ENCODE measurements at regions not wholly inside any gene's neighbourhood (a gene's known extent, or its start where the extent isn't known, plus 50 kb on each side); places are given as distances from the start of the nearest gene placed in this dataset.

DNA sequence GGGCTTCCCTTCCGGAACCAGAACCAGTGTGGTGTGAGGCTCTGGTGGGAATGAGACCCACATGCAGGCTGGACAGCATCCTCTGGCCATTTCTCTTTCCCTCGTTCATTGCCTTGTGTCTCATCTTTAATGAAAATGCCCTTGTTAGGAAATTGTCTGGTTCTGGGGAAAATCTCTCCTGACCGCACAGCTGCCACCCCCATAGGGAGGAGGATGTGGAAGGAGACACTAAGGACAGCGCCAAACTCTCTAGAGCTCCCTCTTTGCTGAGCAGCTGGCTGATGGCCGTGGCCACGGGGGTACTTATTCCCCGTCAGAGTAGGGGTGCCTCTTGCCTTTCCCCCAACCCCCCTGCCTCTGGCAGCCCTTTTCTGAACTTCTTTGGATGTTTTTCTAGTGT lies 297.6 kb upstream of the C2CD4B start:
- H3K4me3 ChIP-seq (replicated peaks in 1 of 4; ENCODE audit: control extremely low read depth in 1 of 4, insufficient read depth in 1 of 4, low read depth in 3 of 4, low read length in 4 of 4), result no peak overlapping the region
- H2AFZ ChIP-seq (ENCODE audit: low read length), result no peak overlapping the region
- H3K9ac ChIP-seq (ENCODE audit: insufficient read depth, low read length), result no peak overlapping the region
- peaks cover 3% of the 10 kb centered on the region for H3K4me1 ChIP-seq (ENCODE audit: control insufficient read depth, extremely low read depth, insufficient read depth, low read length)
- no peak overlapping the region for H3K27ac ChIP-seq (ENCODE audit: insufficient read depth, low read length)
- H3K36me3 ChIP-seq (ENCODE audit: control insufficient read depth, insufficient read depth, low read length), result no peaks in the 10 kb centered on the region
- H3K27me3 ChIP-seq (ENCODE audit: control insufficient read depth, insufficient read depth, low read length), result no peaks in the 10 kb centered on the region
- DNase-seq (ENCODE audit: low read depth in 2 of 2), result no peak
- no peaks in the 10 kb centered on the region for H4K20me1 ChIP-seq (ENCODE audit: control insufficient read depth, extremely low read depth, insufficient read depth, low read length)
- H3K9me3 ChIP-seq (ENCODE audit: control insufficient read depth, insufficient read depth, low read depth, low read length), result no peaks in the 10 kb centered on the region
- TF ChIP-seq, protein P1, sequence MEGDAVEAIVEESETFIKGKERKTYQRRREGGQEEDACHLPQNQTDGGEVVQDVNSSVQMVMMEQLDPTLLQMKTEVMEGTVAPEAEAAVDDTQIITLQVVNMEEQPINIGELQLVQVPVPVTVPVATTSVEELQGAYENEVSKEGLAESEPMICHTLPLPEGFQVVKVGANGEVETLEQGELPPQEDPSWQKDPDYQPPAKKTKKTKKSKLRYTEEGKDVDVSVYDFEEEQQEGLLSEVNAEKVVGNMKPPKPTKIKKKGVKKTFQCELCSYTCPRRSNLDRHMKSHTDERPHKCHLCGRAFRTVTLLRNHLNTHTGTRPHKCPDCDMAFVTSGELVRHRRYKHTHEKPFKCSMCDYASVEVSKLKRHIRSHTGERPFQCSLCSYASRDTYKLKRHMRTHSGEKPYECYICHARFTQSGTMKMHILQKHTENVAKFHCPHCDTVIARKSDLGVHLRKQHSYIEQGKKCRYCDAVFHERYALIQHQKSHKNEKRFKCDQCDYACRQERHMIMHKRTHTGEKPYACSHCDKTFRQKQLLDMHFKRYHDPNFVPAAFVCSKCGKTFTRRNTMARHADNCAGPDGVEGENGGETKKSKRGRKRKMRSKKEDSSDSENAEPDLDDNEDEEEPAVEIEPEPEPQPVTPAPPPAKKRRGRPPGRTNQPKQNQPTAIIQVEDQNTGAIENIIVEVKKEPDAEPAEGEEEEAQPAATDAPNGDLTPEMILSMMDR (conservative IDR thresholded peaks at IDR 0.05 in 1 of 2, IDR thresholded peaks at IDR 0.05 in 1 of 2; ENCODE audit: low read depth in 1 of 2, low read length in 2 of 2), result no peak
- no peak for TF ChIP-seq EZH2 (IDR thresholded peaks at IDR 0.05; ENCODE audit: low read length, missing control alignments)
- peaks cover 4% of the 10 kb centered on the region for H3K79me2 ChIP-seq (ENCODE audit: control insufficient read depth, insufficient read depth, low read length)
- no peak overlapping the region for H3K4me2 ChIP-seq (ENCODE audit: extremely low read depth, insufficient read depth, low read length)

DNA sequence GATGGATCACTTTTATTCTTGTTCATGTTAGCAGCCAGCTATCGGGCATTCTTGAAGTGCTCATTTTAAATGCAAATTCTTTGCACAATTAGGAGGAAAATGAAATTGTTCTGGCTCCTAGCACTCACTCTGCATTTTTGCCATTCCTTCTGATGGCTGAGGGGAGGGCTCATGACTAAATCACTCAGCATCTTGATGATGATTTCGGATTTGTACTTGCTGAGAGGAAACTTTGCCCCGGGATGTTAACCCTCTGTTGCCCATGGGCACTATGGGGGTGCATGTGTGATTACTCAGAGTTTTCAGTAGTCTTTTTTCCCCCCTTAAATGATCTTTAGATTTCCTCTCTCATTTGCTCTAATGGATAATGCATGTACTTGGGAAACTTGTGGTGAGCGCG lies 299.6 kb upstream of the C2CD4B start:
- Histone ChIP-seq H3K36me3 (ENCODE audit: control insufficient read depth, insufficient read depth, low read length) (no peaks in the 10 kb centered on the region), H3K27me3 (ENCODE audit: control insufficient read depth, insufficient read depth, low read length) (no peaks in the 10 kb centered on the region), H3K4me1 (ENCODE audit: control insufficient read depth, extremely low read depth, insufficient read depth, low read length) (peaks cover 11% of the 10 kb centered on the region), H4K20me1 (ENCODE audit: control insufficient read depth, extremely low read depth, insufficient read depth, low read length) (no peaks in the 10 kb centered on the region), H2AFZ (ENCODE audit: low read length) (no peak overlapping the region), H3K4me3 (replicated peaks in 1 of 4; ENCODE audit: control extremely low read depth in 1 of 4, insufficient read depth in 1 of 4, low read depth in 3 of 4, low read length in 4 of 4) (no peak overlapping the region), H3K27ac (ENCODE audit: insufficient read depth, low read length) (no peak overlapping the region), H3K4me2 (ENCODE audit: extremely low read depth, insufficient read depth, low read length) (peak overlapping the region; percentile 79), H3K79me2 (ENCODE audit: control insufficient read depth, insufficient read depth, low read length) (peaks cover 4% of the 10 kb centered on the region), H3K9ac (ENCODE audit: insufficient read depth, low read length) (no peak overlapping the region), H3K9me3 (ENCODE audit: control insufficient read depth, insufficient read depth, low read depth, low read length) (no peaks in the 10 kb centered on the region)
- TF ChIP-seq, protein P1 (conservative IDR thresholded peaks at IDR 0.05 in 1 of 2, IDR thresholded peaks at IDR 0.05 in 1 of 2; ENCODE audit: low read depth in 1 of 2, low read length in 2 of 2), result no peak
- no peak for TF ChIP-seq EZH2 (IDR thresholded peaks at IDR 0.05; ENCODE audit: low read length, missing control alignments)
- DNase-seq (ENCODE audit: low read depth in 2 of 2), result peak in 1 of 2 donors; percentile 73

DNA sequence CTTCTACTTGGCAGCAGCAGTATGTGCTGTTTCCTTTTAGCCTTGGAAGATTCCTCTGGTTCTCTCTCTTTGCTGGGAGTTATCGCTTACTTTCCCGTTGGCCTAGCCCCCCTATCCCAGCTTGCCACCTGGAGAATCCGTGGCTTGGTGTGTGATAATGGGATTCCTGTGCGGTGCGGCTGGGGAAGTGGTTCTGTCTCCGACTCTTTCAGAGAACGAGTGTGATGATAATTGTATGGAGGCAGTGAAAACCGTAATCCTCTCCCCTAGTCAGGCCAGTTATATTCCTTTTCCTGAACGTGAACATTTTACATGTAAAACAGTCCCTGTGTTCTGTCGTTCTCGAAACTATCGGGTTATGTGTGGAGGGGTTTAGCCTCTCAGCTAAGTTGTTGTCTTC lies 300.1 kb upstream of the C2CD4B start:
- Histone ChIP-seq H3K9me3 (ENCODE audit: control insufficient read depth, insufficient read depth, low read depth, low read length) (no peaks in the 10 kb centered on the region), H3K4me1 (ENCODE audit: control insufficient read depth, extremely low read depth, insufficient read depth, low read length) (peaks cover 15% of the 10 kb centered on the region), H3K79me2 (ENCODE audit: control insufficient read depth, insufficient read depth, low read length) (peaks cover 4% of the 10 kb centered on the region), H3K27me3 (ENCODE audit: control insufficient read depth, insufficient read depth, low read length) (no peaks in the 10 kb centered on the region), H3K9ac (ENCODE audit: insufficient read depth, low read length) (no peak overlapping the region), H4K20me1 (ENCODE audit: control insufficient read depth, extremely low read depth, insufficient read depth, low read length) (no peaks in the 10 kb centered on the region), H3K27ac (ENCODE audit: insufficient read depth, low read length) (peak overlapping the region; percentile 56), H3K36me3 (ENCODE audit: control insufficient read depth, insufficient read depth, low read length) (no peaks in the 10 kb centered on the region), H2AFZ (ENCODE audit: low read length) (peak overlapping the region; percentile 46), H3K4me2 (ENCODE audit: extremely low read depth, insufficient read depth, low read length) (peak overlapping the region; percentile 79), H3K4me3 (replicated peaks in 1 of 4; ENCODE audit: control extremely low read depth in 1 of 4, insufficient read depth in 1 of 4, low read depth in 3 of 4, low read length in 4 of 4) (no peak overlapping the region)
- TF ChIP-seq, protein P1 (conservative IDR thresholded peaks at IDR 0.05 in 1 of 2, IDR thresholded peaks at IDR 0.05 in 1 of 2; ENCODE audit: low read depth in 1 of 2, low read length in 2 of 2), result no peak
- no peak for TF ChIP-seq EZH2 (IDR thresholded peaks at IDR 0.05; ENCODE audit: low read length, missing control alignments)
- DNase-seq (ENCODE audit: low read depth in 2 of 2), result no peak

Data from fibroblast of lung (primary cell).